HUDEP-2 (cell line): ENCODE measurements at regions not wholly inside any gene's neighbourhood (a gene's known extent, or its start where the extent isn't known, plus 50 kb on each side); places are given as distances from the start of the nearest gene placed in this dataset.
"Not testable (repeated sequence)": the region's sequence is repeated elsewhere in the genome, so short reads cannot be mapped to it uniquely, and the experiment has no call there.

ENCODE experiments used
- DNase-seq, 76 experiments: peaks; one replicate each; lab custom pipeline; 2025; ENCODE audit not compliant: unreplicated experiment in 76 of 76; lab: John Stamatoyannopoulos, UW

DNA sequence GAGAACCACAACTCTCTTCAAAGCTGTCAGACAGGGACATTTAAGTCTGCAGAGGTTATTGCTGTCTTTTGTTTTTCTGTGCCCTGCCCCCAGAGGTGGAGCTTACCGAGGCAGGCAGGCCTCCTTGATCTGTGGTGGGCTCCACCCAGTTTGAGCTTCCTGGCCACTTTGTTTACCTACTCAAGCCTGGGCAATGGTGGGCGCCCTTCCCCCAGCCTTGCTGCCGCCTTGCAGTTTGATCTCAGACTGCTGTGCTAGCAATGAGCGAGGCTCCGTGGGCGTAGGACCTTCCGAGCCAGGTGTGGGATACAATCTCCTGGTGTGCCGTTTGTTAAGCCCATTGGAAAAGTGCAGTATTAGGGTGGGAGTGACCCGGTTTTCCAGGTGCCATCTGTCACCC is 822.1 kb downstream of the KCNMA1 start:
- not testable (repeated sequence) for DNase-seq

DNA sequence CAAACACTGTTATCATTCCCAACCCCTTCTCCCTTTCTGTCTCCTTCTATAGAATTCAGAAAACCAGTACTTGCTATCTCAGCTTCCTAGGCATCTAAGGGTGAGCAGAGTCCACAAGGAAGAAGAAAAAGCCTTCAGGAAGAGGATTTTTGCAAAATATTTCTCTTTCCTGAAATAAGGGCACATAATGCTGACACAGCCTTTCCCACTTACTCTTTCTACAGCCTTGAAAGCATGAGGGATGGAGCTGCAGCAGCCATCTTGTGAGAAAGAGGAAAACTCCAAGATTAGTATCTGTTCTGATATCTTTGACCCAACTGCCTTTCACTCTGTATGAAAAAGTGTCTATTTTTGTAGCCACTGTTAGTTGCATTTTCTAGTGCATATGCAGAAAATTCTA is 826.2 kb downstream of the KCNMA1 start:
- DNase-seq = no peak

DNA sequence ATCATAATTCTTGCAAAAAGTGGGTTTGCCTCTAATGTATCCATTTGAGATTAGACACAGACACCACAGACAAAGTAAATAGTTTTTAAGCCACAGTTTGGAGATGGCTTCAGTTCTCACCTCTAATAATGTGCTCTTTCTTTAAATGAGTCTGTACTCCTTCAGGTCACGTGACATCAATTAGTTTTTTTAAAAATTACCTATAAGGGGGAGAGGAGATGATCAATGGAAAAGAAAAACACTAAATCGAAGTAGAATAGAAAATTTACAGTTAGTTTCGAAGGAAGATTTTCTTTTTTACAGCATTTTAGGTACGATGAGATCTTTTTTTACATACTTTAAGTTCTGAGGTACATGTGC is 849.2 kb downstream of the KCNMA1 start:
- no peak for DNase-seq

DNA sequence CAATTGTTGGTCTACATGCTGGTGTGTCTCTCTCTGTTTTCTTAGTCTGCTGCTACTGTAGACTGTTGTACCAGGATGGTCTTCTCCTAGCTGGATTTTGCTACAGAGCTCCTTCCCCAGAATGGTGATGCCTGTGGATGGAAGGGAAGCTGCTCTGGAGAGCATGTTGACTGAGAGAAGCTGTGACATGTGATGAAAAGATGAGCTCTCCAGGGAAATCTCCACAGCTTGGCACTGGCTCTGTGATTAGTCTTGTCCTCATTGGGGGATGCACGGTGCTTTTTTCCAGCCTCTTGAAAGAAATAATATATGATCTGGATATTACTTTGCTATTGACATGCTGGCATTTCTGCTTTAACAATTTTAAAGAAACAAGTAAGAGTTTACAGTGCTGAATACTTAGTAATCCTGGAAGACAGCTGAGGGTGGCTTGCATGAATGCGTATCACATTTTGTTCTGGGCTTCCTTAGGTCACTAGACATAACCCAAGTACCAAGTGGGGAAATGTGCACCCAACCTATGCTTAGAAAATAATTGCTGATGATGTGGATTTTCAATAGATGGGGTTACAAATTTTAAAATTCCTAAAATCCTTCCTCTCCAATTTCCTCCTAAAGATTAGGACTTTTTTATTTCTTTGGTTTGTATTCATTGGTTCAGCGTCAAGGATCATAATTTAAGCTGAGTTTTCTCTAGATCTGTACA is 849.7 kb downstream of the KCNMA1 start:
- no peak for DNase-seq

DNA sequence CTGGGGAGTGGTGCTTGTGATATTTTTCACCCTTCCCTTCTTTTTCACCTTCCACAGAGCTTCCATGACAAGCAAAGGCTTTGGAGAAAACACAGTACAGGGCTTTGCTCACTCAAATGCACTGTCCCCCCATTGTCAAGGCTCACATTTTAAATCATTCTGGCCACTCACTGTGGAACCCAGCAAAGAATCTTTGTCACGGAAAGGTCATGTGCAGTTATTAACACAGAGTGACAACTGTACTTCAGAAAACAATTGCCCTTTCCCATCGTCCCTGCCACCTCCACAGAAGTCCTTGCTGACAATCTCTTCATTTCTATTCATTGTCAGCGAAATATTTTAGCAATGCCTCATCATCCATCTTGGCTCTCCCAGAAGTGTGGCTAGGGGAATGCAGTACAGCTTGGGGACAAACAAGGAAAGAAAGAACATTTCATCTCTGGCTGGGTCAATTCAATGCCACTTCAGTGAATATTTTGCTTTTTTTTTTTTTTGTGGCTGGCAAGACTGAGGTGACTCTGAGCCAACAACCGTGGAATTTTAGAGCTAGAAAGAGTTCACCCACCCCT is 851.0 kb downstream of the KCNMA1 start:
- no peak for DNase-seq

DNA sequence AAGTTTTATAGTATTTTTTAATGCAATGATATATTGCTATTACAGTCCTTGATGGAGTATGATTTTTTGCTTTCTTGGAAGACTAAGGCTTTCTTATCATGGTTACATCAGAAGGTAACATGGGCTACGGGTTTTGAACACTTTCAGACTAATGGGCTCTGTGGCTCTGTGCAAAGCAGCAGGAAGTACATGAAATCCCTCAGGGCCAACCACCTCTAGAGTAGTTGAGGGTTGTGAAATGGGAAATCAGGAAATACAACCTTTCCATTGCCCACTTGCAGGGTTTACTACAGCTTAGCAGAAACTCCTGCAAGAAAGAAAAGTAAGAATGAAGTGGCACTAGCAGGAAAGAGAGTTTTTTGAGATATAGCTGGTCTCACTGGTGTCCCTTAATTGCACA is 853.5 kb downstream of the KCNMA1 start:
- no peak for DNase-seq

DNA sequence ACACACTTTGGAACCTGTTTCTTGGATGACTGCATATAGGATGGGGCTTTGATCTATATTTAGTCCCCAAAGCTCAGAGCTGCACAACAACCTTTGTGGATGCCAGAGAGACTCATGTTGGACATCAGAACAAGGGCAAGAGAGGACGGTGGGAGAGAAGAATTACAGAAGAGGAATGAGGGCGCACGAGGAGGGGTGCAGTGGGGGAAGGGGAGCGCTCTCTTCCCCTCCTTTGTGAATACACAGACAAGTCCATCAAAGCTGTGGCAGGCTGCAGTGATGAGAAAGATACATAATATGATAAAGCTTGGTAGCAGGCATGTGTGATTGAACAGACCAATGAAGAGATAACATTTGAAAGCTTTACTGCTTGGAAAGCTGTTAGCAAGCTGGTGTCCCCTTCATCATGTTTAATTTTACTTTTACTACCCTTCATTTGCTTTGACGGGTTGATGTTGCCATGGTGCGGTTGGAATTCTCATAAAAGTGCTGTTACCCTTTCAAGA is 857.8 kb downstream of the KCNMA1 start:
- no peak for DNase-seq

DNA sequence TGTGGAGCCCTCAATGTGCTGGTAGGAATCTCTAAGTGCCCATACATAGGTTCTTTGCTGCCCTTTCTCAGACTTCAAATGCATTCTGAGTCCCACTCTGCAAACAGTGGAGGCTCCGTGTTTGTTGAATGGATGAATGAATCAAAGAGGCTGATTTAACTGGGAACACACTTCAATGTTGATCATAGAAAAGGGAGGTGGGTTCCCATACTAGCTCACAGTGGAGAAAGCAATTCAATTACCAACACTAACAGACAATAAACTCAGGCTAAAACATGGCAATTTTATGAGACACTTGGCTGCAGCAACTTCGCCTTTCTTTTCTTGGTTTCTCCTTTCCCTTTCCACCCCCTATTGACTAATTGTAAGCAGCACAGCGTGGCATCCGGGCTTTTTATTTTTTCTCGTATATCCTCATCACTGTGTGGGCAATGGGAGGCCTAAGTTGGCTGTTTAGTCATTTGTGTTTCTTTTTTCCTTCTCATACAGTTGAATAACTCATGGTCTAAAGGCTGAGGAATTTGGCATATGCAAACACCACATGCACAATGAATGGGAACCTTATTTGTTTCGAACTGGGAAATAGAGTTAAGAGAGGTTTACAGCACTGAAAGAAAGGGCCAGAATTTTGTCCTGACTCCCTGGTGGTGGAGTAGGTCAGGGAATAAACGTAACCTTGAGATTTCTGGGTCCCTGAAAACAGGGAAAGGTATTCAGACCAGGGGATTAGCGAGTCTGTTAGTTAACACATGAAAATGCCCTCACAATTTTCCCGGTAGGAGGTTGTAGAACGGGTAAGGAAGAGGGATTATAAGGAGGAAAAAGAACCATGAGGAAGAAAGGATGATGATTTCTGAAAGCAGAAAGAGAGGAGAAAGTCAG is 858.5 kb downstream of the KCNMA1 start:
- no peak for DNase-seq

DNA sequence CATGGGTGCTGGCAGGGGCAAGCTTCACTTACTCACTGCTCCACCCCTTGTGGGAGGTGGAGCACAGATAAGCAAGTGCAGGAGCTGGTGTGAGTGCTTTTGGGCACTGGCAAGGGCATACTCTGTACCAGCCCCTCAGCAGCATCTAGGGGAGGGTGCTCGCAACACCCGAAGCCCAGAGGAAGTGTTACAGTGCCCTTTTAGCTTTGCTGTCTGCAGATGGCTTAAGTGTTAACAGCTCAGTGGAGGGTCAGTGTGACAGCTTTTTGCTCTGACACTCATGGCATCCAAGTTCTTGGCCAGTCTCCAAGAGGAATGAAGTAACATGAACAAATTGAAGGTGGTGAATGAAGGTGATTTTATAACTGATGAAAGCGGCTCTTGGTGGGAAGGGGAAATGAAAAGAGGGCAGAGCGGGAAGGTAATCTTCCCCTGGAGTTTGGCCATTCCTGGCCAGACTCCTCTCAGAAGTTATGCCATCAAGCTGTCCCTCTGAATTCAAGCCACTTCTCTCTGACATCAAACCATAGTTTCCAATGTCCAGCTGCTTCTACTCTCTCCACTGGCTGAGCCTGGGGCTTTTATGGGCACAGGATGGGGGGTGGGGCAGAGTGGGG is 862.5 kb downstream of the KCNMA1 start:
- DNase-seq = peak in 8 of 76 experiments; percentile 2 to 46 (median 3)

DNA sequence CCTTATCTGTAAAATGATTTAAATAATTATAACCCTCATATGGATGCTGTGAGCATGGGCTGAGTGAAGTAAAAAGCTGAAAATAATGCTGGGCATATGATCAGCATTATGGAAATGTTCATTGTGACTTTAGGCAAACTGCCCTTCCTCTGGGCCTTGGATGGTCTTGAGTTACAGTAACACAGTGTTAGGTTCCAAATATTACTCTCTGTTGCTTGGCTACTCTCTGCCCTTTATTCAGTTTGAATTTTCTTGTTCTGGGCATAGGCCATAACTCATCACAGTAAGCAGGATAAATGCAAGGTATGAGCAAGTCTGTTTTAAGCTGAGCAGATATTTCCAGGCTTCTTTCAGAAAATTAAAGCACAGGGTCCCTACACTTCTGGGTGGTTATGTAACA is 868.0 kb downstream of the KCNMA1 start:
- no peak for DNase-seq

DNA sequence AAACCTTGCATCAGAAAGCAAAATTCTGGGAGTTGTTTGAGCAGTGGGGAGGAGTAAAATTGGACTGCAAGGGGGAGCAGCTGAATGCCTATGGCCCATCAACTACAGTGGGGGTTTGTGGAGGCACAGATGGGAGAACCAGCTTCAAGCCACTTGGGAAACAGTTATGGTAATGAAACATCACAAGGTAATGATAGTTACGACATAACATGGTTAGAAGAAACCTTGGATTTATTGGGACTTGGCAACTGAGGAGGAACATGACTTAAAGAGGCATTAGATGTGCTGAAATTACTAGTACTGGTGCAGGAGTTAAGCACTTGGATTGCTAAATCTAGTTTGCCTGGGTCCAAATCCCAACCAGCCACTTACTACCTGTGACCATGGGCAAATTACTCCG is 868.4 kb downstream of the KCNMA1 start:
- no peak for DNase-seq

DNA sequence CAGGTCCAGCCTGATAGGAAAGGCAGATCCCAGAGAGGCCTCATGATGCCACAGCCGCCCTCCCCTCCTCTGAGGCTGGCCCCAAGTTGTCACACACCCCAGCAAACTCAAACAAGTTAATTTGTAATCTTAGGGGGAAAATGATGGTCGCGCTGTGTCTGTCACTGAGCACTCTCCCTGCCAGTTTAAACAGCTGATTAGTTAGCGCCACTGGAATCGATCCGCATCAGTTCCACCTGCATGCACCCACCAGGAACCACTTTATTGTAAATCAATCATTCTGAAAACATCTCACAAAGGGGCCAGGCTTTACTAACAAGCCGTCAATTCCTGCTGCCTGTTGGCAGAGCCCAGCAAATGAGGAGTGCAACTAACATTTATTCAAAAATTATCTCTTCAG is 870.9 kb downstream of the KCNMA1 start:
- no peak for DNase-seq

DNA sequence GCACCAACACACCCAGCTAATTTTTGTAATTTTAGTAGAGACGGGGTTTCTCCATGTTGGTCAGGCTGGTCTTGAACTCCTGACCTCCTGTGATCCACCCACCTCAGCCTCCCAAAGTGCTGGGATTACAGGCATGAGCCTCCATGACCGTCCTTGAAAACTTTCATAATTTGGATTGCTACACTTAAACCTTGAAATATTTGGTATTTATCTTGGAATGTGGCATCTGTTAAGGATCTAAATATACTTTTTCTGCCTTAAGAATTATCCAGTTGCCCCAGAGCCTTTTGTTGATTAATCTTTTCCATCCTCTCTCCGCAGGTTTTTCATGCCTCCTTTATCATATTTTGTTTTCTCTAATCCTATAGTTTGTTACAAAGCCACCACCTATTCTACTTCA is 872.7 kb downstream of the KCNMA1 start:
- not testable (repeated sequence) for DNase-seq

DNA sequence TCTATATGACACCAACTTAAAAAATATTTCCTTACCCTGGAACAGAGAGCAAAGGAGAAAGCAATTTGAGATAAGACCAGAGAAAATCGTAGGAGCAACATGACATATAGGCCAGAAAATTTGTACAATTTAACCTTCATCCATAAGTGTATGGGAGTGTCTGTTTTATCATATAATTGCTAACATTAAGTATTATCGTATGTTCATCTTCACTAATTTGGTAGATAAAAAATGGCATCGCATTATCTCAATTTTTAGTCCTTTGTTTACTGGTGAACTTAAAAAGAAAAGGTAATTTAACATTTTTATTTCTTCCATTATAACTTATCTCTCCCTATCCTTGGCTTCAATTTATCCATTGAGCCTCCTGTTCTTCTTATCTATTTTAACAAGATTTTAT is 873.4 kb downstream of the KCNMA1 start:
- no peak for DNase-seq

DNA sequence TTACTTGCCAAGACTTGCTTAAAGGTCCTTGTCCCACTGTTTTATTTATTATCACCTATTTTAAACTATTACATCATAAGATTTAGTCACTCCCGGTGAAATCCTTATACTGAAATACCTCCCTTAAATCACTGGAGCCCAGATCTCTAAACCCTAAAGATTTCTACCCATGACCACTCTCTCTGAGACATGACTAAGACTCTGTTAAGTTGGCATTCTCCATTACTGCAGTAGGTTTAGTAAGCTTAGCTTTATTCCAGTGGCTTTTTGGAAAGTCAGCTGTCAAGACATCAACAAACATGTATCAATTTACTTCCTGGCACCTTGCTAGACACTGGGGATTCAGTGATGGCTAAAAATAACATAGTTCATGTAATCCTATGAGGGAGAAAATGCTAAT is 874.2 kb downstream of the KCNMA1 start:
- DNase-seq = no peak

DNA sequence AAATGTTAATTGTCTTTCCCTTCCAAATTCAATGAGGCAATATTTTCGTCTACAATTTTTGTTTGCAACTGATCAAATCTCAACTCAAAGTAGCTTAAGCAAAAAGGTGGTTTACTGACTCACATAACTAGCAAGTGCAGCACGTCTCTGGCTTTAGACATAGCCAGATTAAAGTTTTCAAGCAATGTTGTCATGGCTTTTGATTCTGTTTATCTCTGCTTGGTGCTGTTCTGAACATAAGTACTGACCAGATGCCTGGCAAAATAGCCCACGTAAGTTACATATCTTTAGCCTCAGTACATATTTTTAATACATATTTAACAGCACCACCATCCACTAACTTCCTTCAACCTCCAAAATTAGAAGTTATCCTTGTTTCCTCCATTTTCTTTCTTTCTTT is 877.9 kb downstream of the KCNMA1 start:
- DNase-seq = no peak

DNA sequence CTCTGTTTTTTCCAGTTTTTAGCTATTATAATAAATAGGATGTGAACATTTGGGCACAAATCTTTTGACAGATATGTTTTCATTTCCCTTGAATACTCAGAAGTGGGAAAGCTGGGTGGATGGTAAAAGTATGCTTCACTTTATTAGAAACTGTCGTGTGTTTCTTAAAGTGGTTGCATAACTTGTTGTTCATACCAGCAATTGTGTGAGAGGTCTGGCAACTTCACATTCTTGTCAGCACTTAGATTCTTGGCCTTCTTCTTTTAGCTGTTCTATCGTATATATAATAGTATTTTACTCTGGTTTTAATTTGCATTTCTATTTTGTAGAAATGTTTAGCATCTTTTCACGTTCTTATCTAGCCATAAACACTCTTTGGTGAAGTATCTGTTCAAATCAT is 894.4 kb downstream of the KCNMA1 start:
- DNase-seq = no peak

DNA sequence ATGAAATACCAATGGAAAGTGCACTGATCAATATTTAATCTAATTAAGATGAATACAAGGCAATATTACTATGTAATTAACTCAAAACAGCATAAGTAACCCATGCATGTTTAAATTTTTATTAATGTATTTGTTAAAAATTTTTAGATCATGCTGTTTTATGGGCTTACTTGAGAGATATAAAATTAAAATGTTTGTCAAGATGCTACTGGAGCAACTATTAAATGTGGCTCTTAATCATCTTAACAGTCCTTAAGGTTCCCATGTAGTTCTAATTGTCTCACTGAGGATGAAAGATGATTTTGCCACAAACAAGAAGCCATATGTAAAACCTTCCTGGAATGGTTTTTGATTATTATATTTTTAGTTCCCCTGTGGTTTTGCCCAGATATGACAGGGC is 897.1 kb downstream of the KCNMA1 start:
- DNase-seq = no peak

DNA sequence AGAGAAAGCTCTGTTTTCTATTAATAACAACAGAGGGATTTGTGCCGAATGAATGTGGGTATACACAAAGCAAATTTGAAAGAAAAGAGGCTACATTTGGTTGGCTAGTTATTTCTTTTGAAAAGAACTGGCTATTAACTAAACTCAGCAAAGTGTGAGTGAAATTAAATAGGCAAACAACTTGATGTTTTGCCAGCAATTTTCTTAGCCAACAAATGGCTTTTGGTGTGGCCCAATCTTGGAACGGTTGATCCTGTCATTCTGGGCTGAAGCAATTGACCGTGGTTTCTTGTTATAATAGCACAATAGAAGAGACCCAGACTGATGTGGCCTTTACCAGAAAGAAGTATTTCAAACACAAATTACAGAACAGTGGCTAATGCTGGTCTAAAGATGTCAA is 898.6 kb downstream of the KCNMA1 start:
- DNase-seq = no peak

DNA sequence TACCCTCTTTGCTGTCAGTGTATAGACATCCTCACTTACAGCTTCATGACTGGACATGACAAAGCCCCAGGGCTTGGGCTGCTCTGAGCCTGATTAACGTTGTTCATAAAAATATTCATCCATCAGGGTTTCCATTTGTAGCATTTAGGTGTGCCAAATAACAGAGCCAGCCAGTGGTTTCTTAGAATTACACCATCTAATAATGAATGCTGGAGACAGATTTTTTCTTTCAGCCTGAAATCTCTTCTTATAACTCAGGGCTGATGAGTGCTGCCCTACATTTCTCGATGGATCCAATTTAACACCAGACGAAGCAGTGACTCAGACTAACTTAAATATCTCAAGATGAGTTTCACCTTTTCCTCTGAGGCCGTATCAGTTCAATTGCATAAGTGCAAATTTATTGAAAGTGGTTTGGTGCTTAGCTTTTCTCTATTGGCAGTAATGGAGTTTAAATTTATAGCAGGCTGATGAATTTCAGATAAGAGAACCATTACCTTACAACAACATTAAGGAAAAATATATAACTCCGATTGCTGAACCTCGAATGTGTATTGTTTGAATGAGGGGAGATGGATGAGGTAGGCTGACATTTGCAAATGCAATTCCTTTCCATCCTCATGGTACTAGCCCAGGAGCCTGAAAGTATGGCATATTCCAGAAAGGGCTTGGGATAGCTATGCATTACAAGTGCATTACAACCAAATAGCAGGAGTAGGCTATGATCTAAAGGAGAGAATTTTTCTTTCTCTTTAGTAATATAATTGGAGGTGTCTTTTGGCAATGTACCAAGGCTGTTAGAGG is 900.6 kb downstream of the KCNMA1 start:
- no peak for DNase-seq
